H1 (cell line): ENCODE measurements at regions not wholly inside any gene's neighbourhood (a gene's known extent, or its start where the extent isn't known, plus 50 kb on each side); places are given as distances from the start of the nearest gene placed in this dataset.

Experiments
- CTCF ChIA-PET: fragments of 300-600 bp; sonication (Branson Sonifier 250); formaldehyde crosslinking; loops from one replicate; lab custom pipeline; 2021; ENCODE audit not compliant: partially characterized antibody; lab: Charles Lee
- POLR2A ChIA-PET: fragments of 300-600 bp; sonication (Branson Sonifier 250); formaldehyde crosslinking; loops from one replicate; lab custom pipeline; 2021; ENCODE audit warnings: inconsistent platforms; ENCODE audit not compliant: partially characterized antibody; lab: Charles Lee
- DNase-seq, 2 experiments: peaks; one replicate each; pipeline versions ENCODE4 v3.0.0 to v3.0.0-alpha.2; 2010 to 2022; ENCODE audit warnings: low spot score in 2 of 2, low read depth in 1 of 2, mixed read lengths in 1 of 2
- FAIRE-seq: peaks from 2 replicates; lab custom pipeline; 2011; peaks lifted over from hg19 to GRCh38; lab: Jason Lieb, UNC
- H2AFZ ChIP-seq: 2 replicates; pipeline ENCODE4 v1.8.1; 2012; ENCODE audit warnings: low read length, inconsistent platforms
- H2AK5ac ChIP-seq: 2 replicates; pipeline ENCODE4 v1.6.1; 2013; ENCODE audit warnings: low read depth, low read length
- H2BK120ac ChIP-seq: replicated peaks from 2 replicates; pipeline ENCODE3; 2013; ENCODE audit warnings: low read depth, low read length, inconsistent platforms
- H2BK12ac ChIP-seq: 2 replicates; pipeline ENCODE4 v1.6.1; 2013; ENCODE audit warnings: low read depth, low read length
- H2BK15ac ChIP-seq: 2 replicates; pipeline ENCODE4 v1.6.1; 2013; ENCODE audit warnings: low read length
- H2BK20ac ChIP-seq: 2 replicates; pipeline ENCODE4 v1.6.1; 2013; ENCODE audit warnings: low read length
- H2BK5ac ChIP-seq: 2 replicates; pipeline ENCODE4 v1.6.1; 2013; ENCODE audit warnings: low read depth, low read length
- H3K14ac ChIP-seq: 2 replicates; pipeline ENCODE4 v1.6.1; 2013; ENCODE audit warnings: inconsistent platforms; ENCODE audit not compliant: insufficient read length
- H3K18ac ChIP-seq: 2 replicates; pipeline ENCODE4 v1.6.1; 2013; ENCODE audit warnings: low read length; ENCODE audit errors: extremely low read depth
- H3K23ac ChIP-seq: 2 replicates; pipeline ENCODE4 v1.6.1; 2013; ENCODE audit warnings: inconsistent platforms; ENCODE audit not compliant: insufficient read length
- H3K23me2 ChIP-seq: 2 replicates; pipeline ENCODE4 v1.6.1; 2013; ENCODE audit warnings: low read depth, low read length
- H3K27ac ChIP-seq: 2 replicates; pipeline ENCODE4 v1.6.1; 2011; ENCODE audit warnings: low read depth, low read length, inconsistent platforms
- H3K27me3 ChIP-seq, 4 experiments: replicated peaks in 1 of 4; 1 replicate in 1 of 4; 2 replicates in 3 of 4; pipeline versions ENCODE4 v1.6.1 to v1.8.1; 2011 to 2013; ENCODE audit warnings: low read length in 3 of 4, mild to moderate bottlenecking in 3 of 4, inconsistent platforms in 2 of 4, mixed read lengths in 2 of 4, moderate library complexity in 1 of 4; ENCODE audit not compliant: control insufficient read depth in 3 of 4, insufficient read depth in 3 of 4; ENCODE audit errors: extremely low read depth in 1 of 4
- H3K36me3 ChIP-seq, 4 experiments: 2 replicates each; pipeline versions ENCODE4 v1.6.1 to v1.8.1; 2011 to 2013; ENCODE audit warnings: mild to moderate bottlenecking in 4 of 4, low read length in 3 of 4, moderate library complexity in 2 of 4, control low read depth in 1 of 4, inconsistent platforms in 1 of 4; ENCODE audit not compliant: insufficient read depth in 4 of 4, control insufficient read depth in 2 of 4
- H3K4ac ChIP-seq: replicated peaks from 2 replicates; pipeline ENCODE3; 2013; ENCODE audit warnings: low read length, low read depth, mixed read lengths, inconsistent platforms; ENCODE audit not compliant: insufficient read length
- H3K4me1 ChIP-seq, 4 experiments: replicated peaks in 1 of 4; 1 replicate in 1 of 4; 2 replicates in 3 of 4; pipeline versions ENCODE4 v1.6.1 to v1.8.1; 2011 to 2013; ENCODE audit warnings: low read length in 3 of 4, inconsistent platforms in 2 of 4, mixed read lengths in 1 of 4; ENCODE audit not compliant: insufficient read depth in 4 of 4, control insufficient read depth in 3 of 4
- H3K4me2 ChIP-seq, 2 experiments: 2 replicates each; pipeline versions ENCODE4 v1.6.1 to v1.8.1; 2011 to 2013; ENCODE audit warnings: low read depth in 2 of 2, low read length in 2 of 2, control low read depth in 1 of 2, inconsistent platforms in 1 of 2, mild to moderate bottlenecking in 1 of 2; ENCODE audit not compliant: insufficient read depth in 1 of 2
- H3K4me3 ChIP-seq, 4 experiments: fragments of 200-600, 300-600 bp in 1 of 4; sonication (generic), shearing (Covaris generic), sonication (Bioruptor Twin) in 1 of 4; 2 replicates each; pipeline versions ENCODE4 v1.5.1 to v1.8.1; 2011 to 2016; ENCODE audit warnings: low read length in 4 of 4, low read depth in 3 of 4, control low read depth in 2 of 4, inconsistent platforms in 2 of 4, mild to moderate bottlenecking in 2 of 4, mixed read lengths in 1 of 4, moderate library complexity in 1 of 4; ENCODE audit not compliant: insufficient read depth in 2 of 4; ENCODE audit errors: extremely low read depth in 1 of 4
- H3K56ac ChIP-seq: replicated peaks from 2 replicates; pipeline ENCODE3; 2013; ENCODE audit warnings: low read depth, mild to moderate bottlenecking, mixed read lengths, low read length, inconsistent platforms; ENCODE audit not compliant: insufficient read length
- H3K79me1 ChIP-seq: 2 replicates; pipeline ENCODE4 v1.6.1; 2013; ENCODE audit warnings: low read depth, low read length, control low read depth
- H3K79me2 ChIP-seq, 2 experiments: 2 replicates each; pipeline versions ENCODE4 v1.6.1 to v1.8.1; 2012 to 2013; ENCODE audit warnings: low read length in 2 of 2, mild to moderate bottlenecking in 2 of 2, inconsistent platforms in 1 of 2; ENCODE audit not compliant: insufficient read depth in 2 of 2, control insufficient read depth in 1 of 2
- H3K9ac ChIP-seq, 4 experiments: replicated peaks in 1 of 4; 1 replicate in 1 of 4; 2 replicates in 3 of 4; pipeline versions ENCODE4 v1.6.1 to v1.8.1; 2011 to 2013; ENCODE audit warnings: low read depth in 3 of 4, low read length in 3 of 4, control low read depth in 2 of 4, mild to moderate bottlenecking in 2 of 4, moderate library complexity in 2 of 4, inconsistent platforms in 1 of 4; ENCODE audit errors: extremely low read depth in 1 of 4
- H3K9me3 ChIP-seq, 2 experiments: 2 replicates each; pipeline versions ENCODE4 v1.6.1 to v1.8.1; 2012 to 2013; ENCODE audit warnings: mild to moderate bottlenecking in 2 of 2, moderate library complexity in 2 of 2, control low read depth in 1 of 2, inconsistent platforms in 1 of 2, low read depth in 1 of 2, low read length in 1 of 2, mixed read lengths in 1 of 2; ENCODE audit not compliant: insufficient read depth in 2 of 2
- H4K20me1 ChIP-seq, 2 experiments: replicated peaks in 1 of 2; 2 replicates each; pipeline versions ENCODE3 to v1.8.1; 2011 to 2013; ENCODE audit warnings: inconsistent platforms in 2 of 2, low read length in 2 of 2, mild to moderate bottlenecking in 1 of 2; ENCODE audit not compliant: insufficient read depth in 2 of 2, control insufficient read depth in 1 of 2
- H4K5ac ChIP-seq: 2 replicates; pipeline ENCODE4 v1.6.1; 2013; ENCODE audit warnings: low read length, low read depth, mixed read lengths, inconsistent platforms; ENCODE audit not compliant: insufficient read length
- H4K8ac ChIP-seq: 2 replicates; pipeline ENCODE4 v1.8.0; 2013; ENCODE audit warnings: mild to moderate bottlenecking, moderate library complexity, low read length, inconsistent platforms; ENCODE audit not compliant: insufficient read depth; ENCODE audit errors: extremely low read depth
- H4K91ac ChIP-seq: replicated peaks from 2 replicates; pipeline ENCODE3; 2013; ENCODE audit warnings: low read length, mixed read lengths, inconsistent platforms; ENCODE audit not compliant: insufficient read length
- SP2 ChIP-seq: IDR thresholded peaks from 2 replicates; pipeline ENCODE4 v1.6.1; 2012; ENCODE audit warnings: mild to moderate bottlenecking, low read length, inconsistent platforms
- WGBS, 2 experiments: shearing (Covaris generic) in 1 of 2; methylation state at CpG; one replicate each; pipeline versions ENCODE4 v1.1.6 to v1.1.7; 2013 to 2015; ENCODE audit warnings: low lambda C conversion rate in 2 of 2, mixed read lengths in 2 of 2, inconsistent platforms in 1 of 2, low coverage in 1 of 2, missing lambda C conversion rate in 1 of 2; ENCODE audit not compliant: insufficient replicate concordance in 2 of 2, insufficient coverage in 1 of 2, insufficient read length in 1 of 2; ENCODE audit errors: extremely low coverage in 1 of 2, missing lambda C conversion rate in 1 of 2; 5-methylcytosine and 5-hydroxymethylcytosine counted together

GRCh38 chr2:109685453-109685852 is 71.3 kb downstream of the SOWAHC start:
- CTCF ChIA-PET: no interaction called here
- H2AFZ ChIP-seq: no peak overlapping the region

More at GRCh38 chr2:109685453-109685852, 71.3 kb downstream of the SOWAHC start:
- Histone ChIP-seq H4K20me1 (no peaks in the 10 kb centered on the region), H4K5ac (no peak overlapping the region), H3K18ac (no peak overlapping the region), H4K91ac (no peak overlapping the region), H3K79me2 (no peaks in the 10 kb centered on the region), H3K4ac (no peak overlapping the region), H4K8ac (no peak overlapping the region), H2AK5ac (no peak overlapping the region), H3K4me1 (no peaks in the 10 kb centered on the region), H3K9me3 (no peaks in the 10 kb centered on the region), H2BK120ac (no peak overlapping the region), H3K4me2 (no peak overlapping the region), H3K4me3 (no peak overlapping the region), H3K27ac (no peak overlapping the region), H3K36me3 (no peaks in the 10 kb centered on the region), H2BK15ac (no peak overlapping the region), H3K23me2 (no peaks in the 10 kb centered on the region), H2BK5ac (no peak overlapping the region), H3K23ac (no peak overlapping the region), H2BK12ac (no peak overlapping the region), H3K9ac (no peak overlapping the region), H3K79me1 (no peaks in the 10 kb centered on the region), H3K27me3 (no peaks in the 10 kb centered on the region), H2BK20ac (no peak overlapping the region), H3K14ac (no peak overlapping the region), H3K56ac (no peak overlapping the region)
- no peak for TF ChIP-seq SP2
- POLR2A ChIA-PET: no interaction called here
- no peak for DNase-seq
- 86% methylated on average over 4 of the region's 4 CpGs; no CpG with 5 or more reads in 1 of the 2 experiments for WGBS, 2 experiments
- FAIRE-seq: no peak
